ENCODE measurements at regions not wholly inside any gene's neighbourhood (a gene's known extent, or its start where the extent isn't known, plus 50 kb on each side); places are given as distances from the start of the nearest gene placed in this dataset.

DNA sequence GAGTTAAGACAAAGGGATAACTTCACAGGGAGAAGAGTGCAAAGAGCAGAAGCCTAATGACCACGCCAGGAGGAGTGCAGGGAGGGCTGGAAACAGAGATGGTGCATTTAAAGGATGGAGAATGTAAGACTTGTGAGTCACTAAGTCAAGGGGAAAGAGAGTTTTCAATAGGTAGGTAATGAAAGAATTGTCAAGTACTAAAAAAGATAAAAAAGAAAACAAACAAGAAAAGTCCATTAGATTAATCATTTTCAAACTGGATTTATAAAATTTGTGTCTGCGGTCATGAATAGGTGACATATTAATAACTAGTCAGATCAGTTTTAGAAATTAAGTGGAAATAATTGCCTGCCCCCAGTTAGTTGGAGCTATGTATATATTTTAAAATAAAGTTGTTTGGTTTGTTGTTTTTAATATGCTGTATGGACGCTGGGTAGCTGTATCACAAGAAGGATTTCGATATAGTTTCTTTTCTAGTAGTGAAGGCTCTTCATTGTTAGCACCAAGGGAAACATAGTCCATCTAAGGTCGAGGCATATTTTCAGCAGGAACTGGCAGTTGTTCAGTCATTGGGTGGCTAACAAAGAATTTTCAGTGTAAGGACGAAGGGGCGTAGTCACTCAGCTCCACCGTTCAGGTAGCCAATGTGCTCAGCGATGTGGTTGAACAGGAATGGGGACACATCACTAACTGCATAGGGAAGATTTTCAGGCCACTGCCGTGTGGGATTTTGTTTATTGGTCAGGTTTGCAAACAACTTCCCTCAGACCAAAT lies 203.0 kb downstream of the TGFB2 start:
- Histone ChIP-seq H2AFZ (ENCODE audit: low read depth, low read length) (0 out of 2 replicates have a peak overlapping the region, but pooled peaks have one; percentile 4), H3K4me1 (replicated peaks in 1 of 2; ENCODE audit: control insufficient read depth in 2 of 2, insufficient read depth in 2 of 2, low read length in 2 of 2) (no peaks in the 10 kb centered on the region; a peak in 1 of 5 replicates), H3K9me3 (replicated peaks; ENCODE audit: control insufficient read depth, insufficient read depth, low read depth, low read length) (no peaks in the 10 kb centered on the region), H3K9ac (ENCODE audit: insufficient read depth in 1 of 2, low read depth in 2 of 2, low read length in 2 of 2) (no peak overlapping the region), H3K9me1 (ENCODE audit: control insufficient read depth, insufficient read depth, low read length) (no peaks in the 10 kb centered on the region), H3K4me2 (ENCODE audit: insufficient read depth, low read length) (no peak overlapping the region), H3K36me3 (ENCODE audit: control insufficient read depth, insufficient read depth, low read length) (no peaks in the 10 kb centered on the region), H4K20me1 (replicated peaks; ENCODE audit: control insufficient read depth, insufficient read depth, low read length) (no peaks in the 10 kb centered on the region), H3K27me3 (ENCODE audit: control insufficient read depth in 2 of 2, insufficient read depth in 2 of 2, low read length in 2 of 2) (no peaks in the 10 kb centered on the region), H3K27ac (ENCODE audit: extremely low read depth, low read depth, low read length) (no peak overlapping the region), H3K4me3 (no peak overlapping the region), H3K79me2 (ENCODE audit: control insufficient read depth, insufficient read depth, low read length) (no peaks in the 10 kb centered on the region)
- FAIRE-seq (no peak), DNase-seq (ENCODE audit: extremely low read depth in 1 of 4, low spot score in 3 of 4) (no peak), ATAC-seq (no peak)
- no TSS peak for BruUV-seq (replicated peaks)
- intact Hi-C loops (cut with micrococcal nuclease) (no loop called here), in situ Hi-C loops (cut with MboI) (no loop called here)
- WGBS (ENCODE audit: insufficient coverage, low coverage, missing lambda C conversion rate) = 1% methylated on average over 10 of the region's 10 CpGs
- CTCF ChIA-PET (ENCODE audit: low intra/inter-chr PET ratio) = no interaction called here
- TF ChIP-seq, protein P1, sequence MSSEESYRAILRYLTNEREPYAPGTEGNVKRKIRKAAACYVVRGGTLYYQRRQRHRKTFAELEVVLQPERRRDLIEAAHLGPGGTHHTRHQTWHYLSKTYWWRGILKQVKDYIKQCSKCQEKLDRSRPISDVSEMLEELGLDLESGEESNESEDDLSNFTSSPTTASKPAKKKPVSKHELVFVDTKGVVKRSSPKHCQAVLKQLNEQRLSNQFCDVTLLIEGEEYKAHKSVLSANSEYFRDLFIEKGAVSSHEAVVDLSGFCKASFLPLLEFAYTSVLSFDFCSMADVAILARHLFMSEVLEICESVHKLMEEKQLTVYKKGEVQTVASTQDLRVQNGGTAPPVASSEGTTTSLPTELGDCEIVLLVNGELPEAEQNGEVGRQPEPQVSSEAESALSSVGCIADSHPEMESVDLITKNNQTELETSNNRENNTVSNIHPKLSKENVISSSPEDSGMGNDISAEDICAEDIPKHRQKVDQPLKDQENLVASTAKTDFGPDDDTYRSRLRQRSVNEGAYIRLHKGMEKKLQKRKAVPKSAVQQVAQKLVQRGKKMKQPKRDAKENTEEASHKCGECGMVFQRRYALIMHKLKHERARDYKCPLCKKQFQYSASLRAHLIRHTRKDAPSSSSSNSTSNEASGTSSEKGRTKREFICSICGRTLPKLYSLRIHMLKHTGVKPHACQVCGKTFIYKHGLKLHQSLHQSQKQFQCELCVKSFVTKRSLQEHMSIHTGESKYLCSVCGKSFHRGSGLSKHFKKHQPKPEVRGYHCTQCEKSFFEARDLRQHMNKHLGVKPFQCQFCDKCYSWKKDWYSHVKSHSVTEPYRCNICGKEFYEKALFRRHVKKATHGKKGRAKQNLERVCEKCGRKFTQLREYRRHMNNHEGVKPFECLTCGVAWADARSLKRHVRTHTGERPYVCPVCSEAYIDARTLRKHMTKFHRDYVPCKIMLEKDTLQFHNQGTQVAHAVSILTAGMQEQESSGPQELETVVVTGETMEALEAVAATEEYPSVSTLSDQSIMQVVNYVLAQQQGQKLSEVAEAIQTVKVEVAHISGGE (CRISPR knock-in tag; IDR thresholded peaks at IDR 0.05) = no peak
- TF ChIP-seq, protein P2, sequence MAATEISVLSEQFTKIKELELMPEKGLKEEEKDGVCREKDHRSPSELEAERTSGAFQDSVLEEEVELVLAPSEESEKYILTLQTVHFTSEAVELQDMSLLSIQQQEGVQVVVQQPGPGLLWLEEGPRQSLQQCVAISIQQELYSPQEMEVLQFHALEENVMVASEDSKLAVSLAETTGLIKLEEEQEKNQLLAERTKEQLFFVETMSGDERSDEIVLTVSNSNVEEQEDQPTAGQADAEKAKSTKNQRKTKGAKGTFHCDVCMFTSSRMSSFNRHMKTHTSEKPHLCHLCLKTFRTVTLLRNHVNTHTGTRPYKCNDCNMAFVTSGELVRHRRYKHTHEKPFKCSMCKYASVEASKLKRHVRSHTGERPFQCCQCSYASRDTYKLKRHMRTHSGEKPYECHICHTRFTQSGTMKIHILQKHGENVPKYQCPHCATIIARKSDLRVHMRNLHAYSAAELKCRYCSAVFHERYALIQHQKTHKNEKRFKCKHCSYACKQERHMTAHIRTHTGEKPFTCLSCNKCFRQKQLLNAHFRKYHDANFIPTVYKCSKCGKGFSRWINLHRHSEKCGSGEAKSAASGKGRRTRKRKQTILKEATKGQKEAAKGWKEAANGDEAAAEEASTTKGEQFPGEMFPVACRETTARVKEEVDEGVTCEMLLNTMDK (IDR thresholded peaks at IDR 0.05; ENCODE audit: borderline replicate concordance, insufficient read depth, low read depth, low read length, poor library complexity, severe bottlenecking) = no peak
- TF ChIP-seq POU5F1 (IDR thresholded peaks at IDR 0.05; ENCODE audit: borderline replicate concordance, low read depth, low read length, partially characterized antibody) = no peak
- TF ChIP-seq MTF1 (CRISPR knock-in tag; IDR thresholded peaks at IDR 0.05; ENCODE audit: borderline replicate concordance) = no peak
- TF ChIP-seq ZBTB8A (IDR thresholded peaks at IDR 0.05; ENCODE audit: partially characterized antibody) = no peak
- TF ChIP-seq ZNF830 (CRISPR knock-in tag; IDR thresholded peaks at IDR 0.05) = no peak
- TF ChIP-seq TBP (optimal IDR thresholded peaks at IDR 0.05; ENCODE audit: low read depth, low read length) = no peak
- no peak for TF ChIP-seq MXI1 (IDR thresholded peaks at IDR 0.05; ENCODE audit: low read depth, low read length)
- TF ChIP-seq HCFC1 (IDR thresholded peaks at IDR 0.05; ENCODE audit: low read depth, low read length) = no peak
- TF ChIP-seq ZKSCAN1 (IDR thresholded peaks at IDR 0.05; ENCODE audit: low read depth, low read length) = no peak
- no peak for TF ChIP-seq RBM25 (IDR thresholded peaks at IDR 0.05; ENCODE audit: low read depth, low read length, severe bottlenecking)
- POLR2A ChIA-PET = interaction anchor here (0.8 kb wide), 1 partner anchor 13 kb away, joined by 3 read pairs; no protein-coding TSS in a partner anchor
